HAP-1 (cell line): ENCODE measurements at regions not wholly inside any gene's neighbourhood (a gene's known extent, or its start where the extent isn't known, plus 50 kb on each side); places are given as distances from the start of the nearest gene placed in this dataset.
A peak's percentile ranks its signal among the peaks of the same experiment; 100 is the strongest.

Experiments used
- DNase-seq, 2 experiments: peaks; one replicate each; pipeline ENCODE4 v3.0.0-alpha.2; 2016 to 2020; ENCODE audit warnings: low spot score in 2 of 2
- H3K27me3 ChIP-seq: fragments of 250-450 bp; sonication (Bioruptor Pico); 2 replicates; pipeline ENCODE4 v1.5.1; 2020; ENCODE audit warnings: low read depth, mild to moderate bottlenecking, moderate library complexity
- H3K36me3 ChIP-seq: fragments of 250-450 bp; sonication (Bioruptor Pico); replicated peaks from 2 replicates; pipeline ENCODE4 v1.5.1; 2020; ENCODE audit warnings: mild to moderate bottlenecking
- H3K4me1 ChIP-seq: fragments of 250-450 bp; sonication (Bioruptor Pico); 2 replicates; pipeline ENCODE4 v1.5.1; 2020; ENCODE audit warnings: mild to moderate bottlenecking
- H3K4me3 ChIP-seq: fragments of 250-450 bp; sonication (Bioruptor Pico); 2 replicates; pipeline ENCODE4 v1.5.1; 2020; ENCODE audit warnings: mild to moderate bottlenecking, moderate library complexity
- H3K9me3 ChIP-seq: fragments of 250-450 bp; sonication (Bioruptor Pico); 2 replicates; pipeline ENCODE4 v1.5.1; 2020; ENCODE audit warnings: mild to moderate bottlenecking, moderate library complexity
- in situ Hi-C: fragments of 300-500 bp; cut with MboI; formaldehyde crosslinking; loops from 3 replicates; pipeline ENCODE4 v1.14.3; 2020; ENCODE audit warnings: low sequenced_read_pairs, inconsistent platforms, mixed read lengths

DNA sequence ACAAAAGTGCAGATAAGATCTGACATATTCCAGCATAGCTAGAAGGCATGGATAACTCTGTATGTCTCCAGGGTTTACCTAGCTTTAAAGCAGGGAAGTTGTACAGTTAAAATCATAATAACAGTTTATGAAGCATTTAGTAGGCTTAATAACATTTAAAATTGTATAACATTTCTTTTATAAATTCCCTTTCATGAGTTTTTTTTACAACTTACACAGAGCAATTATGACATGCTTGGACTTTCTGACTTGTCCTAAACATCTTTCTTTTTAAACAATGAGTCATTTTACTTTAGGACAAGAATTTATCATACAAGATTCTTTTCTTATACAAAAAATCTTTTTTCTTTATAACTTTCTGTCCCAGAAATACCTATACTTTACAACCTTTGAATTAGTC lies 408.5 kb upstream of the NEGR1 start:
- H3K4me1 ChIP-seq = no peaks in the 10 kb centered on the region
- no peak for DNase-seq
- no peaks in the 10 kb centered on the region for H3K36me3 ChIP-seq
- H3K27me3 ChIP-seq = no peaks in the 10 kb centered on the region
- H3K4me3 ChIP-seq = no peak overlapping the region
- H3K9me3 ChIP-seq = peaks cover 3% of the 10 kb centered on the region; the same call in 1 of the 2 replicates
- in situ Hi-C loops = no loop called here

DNA sequence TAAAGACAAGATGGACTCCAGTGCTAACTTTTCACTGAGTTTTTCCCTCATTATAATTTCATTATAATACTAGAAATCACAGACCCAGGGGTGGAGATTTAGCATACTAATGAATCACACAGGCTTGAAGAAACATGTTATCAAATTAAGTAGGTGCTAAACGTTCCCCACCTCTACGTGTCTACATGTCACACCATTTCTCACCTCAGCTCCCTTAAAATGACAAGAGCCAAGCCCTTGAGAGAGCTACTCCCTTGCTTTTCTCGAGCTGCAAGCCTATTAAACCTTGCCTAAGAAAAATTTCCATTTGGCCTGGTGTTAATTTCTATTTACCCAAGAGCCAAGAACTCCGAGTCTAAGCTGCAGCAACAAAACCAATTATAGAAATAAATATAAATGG lies 396.3 kb upstream of the NEGR1 start:
- in situ Hi-C loops = no loop called here
- Histone ChIP-seq H3K27me3 (no peaks in the 10 kb centered on the region), H3K4me1 (no peaks in the 10 kb centered on the region), H3K4me3 (no peak overlapping the region), H3K36me3 (no peaks in the 10 kb centered on the region), H3K9me3 (no peaks in the 10 kb centered on the region)
- DNase-seq = no peak

DNA sequence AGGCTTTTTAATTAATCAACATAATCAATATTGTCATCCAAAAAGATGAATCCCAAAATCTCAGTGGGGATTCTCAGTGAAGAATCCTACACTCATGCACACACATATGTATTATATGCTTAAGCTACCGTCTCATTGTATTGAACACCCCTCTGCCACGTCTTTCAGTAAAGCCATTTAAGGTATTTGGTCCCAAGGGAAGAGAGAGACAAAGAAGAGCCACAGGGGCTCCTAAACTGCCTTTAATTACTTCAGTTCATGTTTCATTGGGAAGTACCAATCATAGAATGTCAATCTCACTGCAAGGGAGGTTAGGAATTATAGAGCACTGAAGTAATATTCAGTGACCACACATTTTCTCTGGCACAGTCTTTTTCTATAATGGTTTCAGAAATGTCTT lies 388.6 kb upstream of the NEGR1 start:
- no peak for DNase-seq
- H3K4me1 ChIP-seq = no peaks in the 10 kb centered on the region
- in situ Hi-C loops = no loop called here
- H3K4me3 ChIP-seq = no peak overlapping the region
- no peaks in the 10 kb centered on the region for H3K27me3 ChIP-seq
- H3K9me3 ChIP-seq = no peaks in the 10 kb centered on the region
- no peaks in the 10 kb centered on the region for H3K36me3 ChIP-seq

DNA sequence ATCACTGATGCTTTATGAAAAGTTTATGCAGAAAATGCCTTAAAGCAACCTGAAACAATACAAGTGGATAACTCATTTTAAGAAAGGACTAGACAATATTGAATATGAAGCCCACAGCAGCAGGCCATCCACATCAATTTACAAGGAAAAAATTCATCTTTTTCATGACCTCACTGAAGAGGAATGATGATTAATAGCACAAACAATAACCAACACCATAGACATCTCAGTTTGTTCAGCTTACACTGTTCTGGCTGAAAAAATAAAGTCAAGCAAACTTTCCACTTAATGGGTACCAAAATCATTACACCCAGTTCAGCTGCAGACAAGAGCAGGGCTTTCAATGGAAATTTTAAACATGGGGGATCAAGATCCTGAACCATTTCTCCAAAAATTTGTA lies 380.6 kb upstream of the NEGR1 start:
- H3K4me1 ChIP-seq = no peaks in the 10 kb centered on the region
- in situ Hi-C loops = no loop called here
- no peaks in the 10 kb centered on the region for H3K36me3 ChIP-seq
- DNase-seq = no peak
- H3K27me3 ChIP-seq = no peaks in the 10 kb centered on the region
- H3K4me3 ChIP-seq = no peak overlapping the region
- H3K9me3 ChIP-seq = no peaks in the 10 kb centered on the region

DNA sequence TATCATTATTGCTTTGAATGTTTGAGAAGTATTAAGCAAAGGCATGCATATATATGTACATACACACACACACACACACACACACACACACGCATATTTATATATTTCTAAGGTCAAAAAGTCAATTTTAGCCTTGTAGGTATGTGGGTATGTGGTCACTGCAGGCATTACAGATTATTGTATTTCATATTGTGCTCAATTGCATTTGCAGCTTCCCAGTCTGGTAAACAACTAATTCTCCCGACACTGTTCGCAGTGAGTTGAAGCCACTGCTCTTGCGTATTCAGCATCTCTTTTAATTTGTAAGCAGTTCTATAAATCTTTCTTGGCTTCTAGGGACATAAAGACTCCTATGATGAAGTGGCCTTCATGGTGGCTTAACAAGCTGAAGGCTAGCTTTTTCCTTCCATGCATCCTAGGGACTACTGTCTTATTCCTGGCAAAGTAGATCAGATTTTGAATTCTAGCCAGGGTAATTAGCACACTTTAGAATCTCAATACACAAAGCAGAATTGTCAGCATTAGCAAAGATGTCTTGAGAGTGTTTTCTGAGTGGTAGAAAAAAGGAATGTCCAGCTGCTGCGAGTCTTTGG lies 368.6 kb upstream of the NEGR1 start:
- no peaks in the 10 kb centered on the region for H3K9me3 ChIP-seq
- DNase-seq = no peak
- in situ Hi-C loops = no loop called here
- H3K36me3 ChIP-seq = no peaks in the 10 kb centered on the region
- H3K4me1 ChIP-seq = no peaks in the 10 kb centered on the region
- H3K27me3 ChIP-seq = no peaks in the 10 kb centered on the region; the same call in 1 of the 2 replicates
- H3K4me3 ChIP-seq = no peak overlapping the region

DNA sequence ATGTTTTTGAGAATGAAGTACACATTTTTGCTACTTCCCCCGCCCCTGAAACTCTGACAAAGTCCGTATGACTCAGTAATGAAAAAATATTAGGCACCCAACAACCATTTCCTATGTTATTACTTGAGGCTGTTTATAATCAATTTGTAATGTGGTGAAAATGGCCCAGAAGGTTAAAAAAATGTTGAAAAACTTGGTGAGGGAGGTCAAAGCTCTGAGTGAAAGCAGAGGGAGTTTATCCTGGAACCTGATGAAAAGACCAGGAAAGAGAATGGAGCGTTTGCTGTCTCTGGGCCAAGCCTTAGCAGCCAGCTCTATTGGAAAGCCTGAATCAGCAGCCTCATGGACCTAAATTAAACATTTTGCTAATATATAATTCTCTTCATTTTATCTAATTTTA lies 367.7 kb upstream of the NEGR1 start:
- in situ Hi-C loops = no loop called here

DNA sequence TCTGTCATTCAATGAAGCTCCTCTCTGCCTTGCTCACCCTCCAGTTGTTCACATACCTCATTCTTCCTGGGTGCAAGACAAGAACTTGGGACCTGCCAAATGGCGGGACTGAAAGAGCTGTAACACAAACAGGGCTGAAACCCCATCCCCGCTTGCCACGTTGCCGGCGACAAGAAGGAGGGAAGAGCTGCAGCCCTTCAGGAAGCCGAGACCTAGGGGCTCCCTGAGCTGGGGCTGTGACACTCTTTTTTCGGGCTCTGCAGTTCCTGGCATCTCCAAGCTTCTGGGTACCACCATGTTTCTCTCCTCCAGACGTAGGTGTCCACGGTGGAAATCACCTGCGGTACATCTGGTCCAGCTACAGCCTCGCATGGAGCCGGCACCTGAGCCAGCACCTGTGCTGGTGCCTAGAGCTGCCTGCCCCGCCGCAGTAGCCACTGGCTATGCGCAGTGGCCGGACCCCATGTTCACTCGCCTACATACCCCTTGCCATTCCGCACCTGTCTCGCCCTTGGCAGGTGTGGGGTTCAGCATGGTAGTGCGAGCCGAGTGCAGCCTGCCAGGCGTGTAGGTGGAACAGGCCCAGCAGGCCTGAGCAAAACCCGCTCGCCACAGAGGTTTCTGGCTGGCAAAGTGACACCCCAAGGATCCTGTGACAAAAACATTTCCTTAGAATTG lies 367.0 kb upstream of the NEGR1 start:
- Histone ChIP-seq H3K4me3 (no peak overlapping the region), H3K4me1 (no peaks in the 10 kb centered on the region), H3K36me3 (no peaks in the 10 kb centered on the region), H3K27me3 (no peaks in the 10 kb centered on the region; the same call in 1 of the 2 replicates), H3K9me3 (no peaks in the 10 kb centered on the region)
- no peak for DNase-seq
- in situ Hi-C loops = no loop called here

More for the DNA sequence above, 367.7 kb upstream of the NEGR1 start:
- Histone ChIP-seq H3K4me1 (no peaks in the 10 kb centered on the region), H3K4me3 (no peak overlapping the region), H3K27me3 (no peaks in the 10 kb centered on the region; the same call in 1 of the 2 replicates), H3K9me3 (no peaks in the 10 kb centered on the region), H3K36me3 (no peaks in the 10 kb centered on the region)
- no peak for DNase-seq

DNA sequence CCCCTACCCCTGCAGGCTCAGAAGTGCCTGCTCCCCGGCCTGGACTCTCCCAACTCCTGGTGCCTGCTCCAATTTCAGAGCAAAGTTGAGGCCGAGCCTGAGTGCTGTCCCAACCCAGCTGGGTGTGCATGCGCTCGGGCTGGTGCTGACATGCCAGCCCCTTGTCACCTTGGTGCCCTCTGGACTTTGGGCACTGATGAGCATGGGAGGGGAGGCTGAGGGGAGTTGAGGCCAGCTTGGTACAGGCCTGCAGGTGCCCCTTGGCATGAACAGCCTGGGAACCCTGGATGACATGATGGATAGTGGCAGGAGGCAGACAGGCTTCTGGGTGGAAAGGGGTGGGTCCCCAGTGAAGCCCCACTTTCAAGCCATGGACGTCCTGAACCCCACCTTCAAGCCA lies 366.1 kb upstream of the NEGR1 start:
- no peaks in the 10 kb centered on the region for H3K4me1 ChIP-seq
- in situ Hi-C loops = no loop called here
- DNase-seq = no peak

DNA sequence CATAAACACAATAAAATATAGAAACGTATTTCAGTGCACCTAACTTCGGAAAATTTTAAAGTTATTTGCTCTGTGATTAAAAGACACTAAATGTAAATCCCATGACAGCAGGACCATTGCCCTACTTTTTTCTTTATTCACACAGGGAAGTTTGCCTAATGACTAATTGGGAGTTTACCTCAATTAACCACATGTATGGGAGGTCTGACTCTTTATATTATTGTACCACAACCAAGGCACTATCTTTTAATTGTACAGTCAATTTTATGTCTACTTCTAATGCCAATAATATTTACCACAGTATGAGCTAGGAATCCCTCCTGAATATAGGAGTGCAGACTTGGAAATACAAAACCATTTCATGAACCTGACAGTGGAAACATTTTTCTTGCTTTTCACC lies 360.8 kb upstream of the NEGR1 start:
- Histone ChIP-seq H3K36me3 (no peaks in the 10 kb centered on the region), H3K4me1 (no peaks in the 10 kb centered on the region), H3K27me3 (no peaks in the 10 kb centered on the region), H3K9me3 (no peaks in the 10 kb centered on the region), H3K4me3 (no peak overlapping the region)
- in situ Hi-C loops = no loop called here
- DNase-seq = no peak

More for the DNA sequence above, 366.1 kb upstream of the NEGR1 start:
- Histone ChIP-seq H3K36me3 (no peaks in the 10 kb centered on the region), H3K9me3 (no peaks in the 10 kb centered on the region), H3K4me3 (no peak overlapping the region), H3K27me3 (no peaks in the 10 kb centered on the region; the same call in 1 of the 2 replicates)

DNA sequence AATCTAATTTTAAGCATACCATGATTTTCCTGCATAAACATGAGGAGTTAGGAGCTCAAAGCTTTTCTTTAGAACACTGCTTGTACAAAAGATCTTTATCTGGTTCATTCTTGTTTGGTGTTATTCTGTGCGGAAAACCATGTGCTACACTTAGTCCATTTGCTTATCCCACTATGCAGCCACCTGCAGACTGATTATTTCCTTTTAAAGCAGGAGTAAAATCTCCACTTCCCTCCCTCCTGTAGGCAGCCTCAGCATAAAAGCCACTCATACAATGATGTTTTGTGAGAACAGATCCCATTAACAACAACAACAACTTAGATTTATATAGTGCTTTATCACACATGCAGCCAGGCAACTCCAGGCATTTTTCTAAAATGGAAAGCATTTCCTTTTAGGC lies 355.3 kb upstream of the NEGR1 start:
- Histone ChIP-seq H3K9me3 (no peaks in the 10 kb centered on the region), H3K4me3 (no peak overlapping the region), H3K36me3 (no peaks in the 10 kb centered on the region), H3K27me3 (no peaks in the 10 kb centered on the region), H3K4me1 (no peaks in the 10 kb centered on the region)
- in situ Hi-C loops = no loop called here
- no peak for DNase-seq

DNA sequence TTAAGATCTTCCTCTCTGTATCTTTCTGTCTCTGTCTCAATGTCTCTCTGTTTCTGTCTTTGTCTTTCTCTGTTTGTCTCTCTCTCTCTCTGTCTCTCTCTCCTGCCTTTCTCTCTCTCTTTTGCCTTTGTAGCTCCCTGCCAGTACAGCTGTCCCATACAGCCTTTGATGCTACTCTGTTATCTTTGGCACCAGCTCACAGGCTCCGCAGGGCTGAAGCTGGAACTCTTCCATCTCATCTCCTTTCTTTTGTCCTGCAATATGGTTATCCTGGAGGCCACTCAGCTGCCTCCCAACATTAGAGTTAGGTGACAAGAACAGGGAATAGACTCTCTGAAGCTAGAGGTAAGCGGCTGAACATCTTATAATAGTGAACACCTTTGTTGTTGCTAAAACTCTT lies 354.3 kb upstream of the NEGR1 start:
- H3K4me1 ChIP-seq = no peaks in the 10 kb centered on the region
- H3K27me3 ChIP-seq = no peaks in the 10 kb centered on the region
- in situ Hi-C loops = no loop called here
- no peak for DNase-seq
- no peaks in the 10 kb centered on the region for H3K9me3 ChIP-seq
- H3K36me3 ChIP-seq = no peaks in the 10 kb centered on the region
- H3K4me3 ChIP-seq = no peak overlapping the region

DNA sequence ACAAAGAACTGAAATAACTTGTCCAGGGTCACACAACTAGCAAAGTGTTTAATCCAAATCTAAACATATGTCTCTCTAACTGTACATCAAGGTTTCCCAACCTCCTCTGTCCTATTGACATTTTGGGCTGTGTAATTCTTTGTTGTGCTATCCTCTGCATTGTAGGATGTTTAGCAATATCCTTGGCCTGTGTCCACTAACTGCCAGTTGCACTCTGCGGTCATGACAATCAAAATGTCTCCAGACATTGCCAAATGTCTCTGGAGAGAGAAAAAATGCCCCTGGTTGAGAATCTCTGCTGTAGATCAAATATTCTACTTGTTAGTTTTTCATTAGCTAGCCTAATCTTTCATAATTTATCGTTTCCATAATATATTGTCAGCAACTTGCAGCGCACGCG lies 353.4 kb upstream of the NEGR1 start:
- in situ Hi-C loops = no loop called here
- no peak overlapping the region for H3K4me3 ChIP-seq
- H3K9me3 ChIP-seq = no peaks in the 10 kb centered on the region
- no peaks in the 10 kb centered on the region for H3K4me1 ChIP-seq
- no peaks in the 10 kb centered on the region for H3K36me3 ChIP-seq
- no peak for DNase-seq
- H3K27me3 ChIP-seq = no peaks in the 10 kb centered on the region

DNA sequence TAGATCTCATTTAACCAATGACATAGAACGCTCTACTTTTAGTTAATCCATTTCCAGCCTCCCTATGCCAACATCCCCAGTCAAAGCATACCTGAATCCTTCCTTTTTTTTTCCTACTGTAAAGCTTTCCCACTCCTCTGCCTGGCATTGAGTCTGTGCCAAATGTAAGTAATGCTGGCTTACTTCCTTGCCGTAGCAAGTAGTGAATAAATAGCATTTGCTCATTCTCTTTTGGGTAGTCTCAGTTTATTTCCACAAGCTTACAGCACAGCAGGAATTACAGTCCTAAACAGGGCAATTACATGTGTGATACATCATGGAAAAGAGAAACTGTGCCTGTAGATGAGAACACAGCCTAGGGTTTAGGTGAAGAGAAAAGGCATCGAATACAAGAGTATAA lies 352.6 kb upstream of the NEGR1 start:
- H3K36me3 ChIP-seq = no peaks in the 10 kb centered on the region
- in situ Hi-C loops = no loop called here

DNA sequence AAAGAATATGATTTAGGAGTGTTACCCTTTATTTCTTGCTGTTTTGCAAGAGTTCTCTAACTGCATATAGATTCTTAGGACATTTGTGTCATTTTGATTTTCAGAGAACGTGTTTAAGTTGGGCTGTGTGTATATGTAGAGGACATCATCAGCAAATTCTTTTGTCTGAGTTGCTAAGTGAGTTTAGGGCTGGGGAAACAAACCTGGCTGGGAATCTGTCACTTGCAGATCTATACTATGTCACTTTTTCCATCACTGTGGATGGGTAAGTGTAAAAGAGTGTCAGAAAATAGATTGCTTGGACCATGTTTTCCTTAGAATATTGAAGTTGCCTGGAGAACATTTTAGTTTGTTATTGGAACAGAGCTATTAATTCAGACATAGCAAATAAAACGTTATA lies 349.1 kb upstream of the NEGR1 start:
- Histone ChIP-seq H3K36me3 (no peaks in the 10 kb centered on the region), H3K9me3 (no peaks in the 10 kb centered on the region), H3K27me3 (no peaks in the 10 kb centered on the region), H3K4me1 (no peaks in the 10 kb centered on the region), H3K4me3 (no peak overlapping the region)
- no peak for DNase-seq
- in situ Hi-C loops = no loop called here

More for the DNA sequence above, 352.6 kb upstream of the NEGR1 start:
- H3K4me3 ChIP-seq = no peak overlapping the region
- H3K4me1 ChIP-seq = no peaks in the 10 kb centered on the region
- H3K27me3 ChIP-seq = no peaks in the 10 kb centered on the region
- DNase-seq = no peak
- H3K9me3 ChIP-seq = no peaks in the 10 kb centered on the region

DNA sequence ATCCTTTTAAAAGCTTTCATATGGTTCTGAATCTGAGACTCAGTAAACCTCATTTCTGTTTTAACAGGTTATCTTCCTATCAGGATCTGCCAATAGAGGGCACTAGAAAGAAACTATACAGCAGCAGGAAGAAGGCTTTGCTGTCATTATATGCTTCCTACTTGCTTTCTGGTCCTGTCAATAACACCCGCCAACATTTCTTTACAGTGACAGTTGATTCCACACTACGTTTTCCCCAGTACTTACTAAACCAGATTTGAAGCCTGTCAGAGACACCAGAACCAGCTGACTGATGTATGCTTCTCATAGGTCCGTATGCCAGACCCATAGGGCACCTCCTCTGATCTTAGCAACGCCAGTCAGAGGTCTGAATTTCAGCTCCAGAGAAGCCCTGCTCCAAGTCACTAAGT lies 341.0 kb upstream of the NEGR1 start:
- Histone ChIP-seq H3K36me3 (no peaks in the 10 kb centered on the region), H3K4me1 (no peaks in the 10 kb centered on the region), H3K4me3 (no peak overlapping the region), H3K9me3 (no peaks in the 10 kb centered on the region), H3K27me3 (no peaks in the 10 kb centered on the region)
- DNase-seq = peak in 1 of 2 experiments; percentile 67
- in situ Hi-C loops = no loop called here
